ENCODE measurements at regions not wholly inside any gene's neighbourhood (a gene's known extent, or its start where the extent isn't known, plus 50 kb on each side); places are given as distances from the start of the nearest gene placed in this dataset.

DNA sequence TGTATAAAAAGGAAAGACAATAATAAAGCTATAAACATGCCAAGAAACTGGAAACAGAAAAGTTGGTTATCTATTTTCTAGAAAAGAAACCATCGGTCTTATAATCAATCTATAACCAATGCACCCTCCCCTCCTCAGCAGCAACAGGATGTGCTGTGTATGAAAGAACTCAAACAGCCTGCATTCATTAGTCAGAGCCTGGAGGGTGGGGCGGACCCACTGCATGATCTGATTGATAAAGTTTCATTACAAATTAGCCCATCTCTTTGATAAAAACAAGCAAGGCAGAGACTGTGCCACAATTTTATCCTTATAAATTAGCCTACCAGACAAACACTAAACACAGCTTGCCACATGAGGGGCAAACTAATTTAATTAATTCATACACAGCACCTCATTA is 448.1 kb downstream of the BCAT1 start:
- TF ChIP-seq, protein P1, sequence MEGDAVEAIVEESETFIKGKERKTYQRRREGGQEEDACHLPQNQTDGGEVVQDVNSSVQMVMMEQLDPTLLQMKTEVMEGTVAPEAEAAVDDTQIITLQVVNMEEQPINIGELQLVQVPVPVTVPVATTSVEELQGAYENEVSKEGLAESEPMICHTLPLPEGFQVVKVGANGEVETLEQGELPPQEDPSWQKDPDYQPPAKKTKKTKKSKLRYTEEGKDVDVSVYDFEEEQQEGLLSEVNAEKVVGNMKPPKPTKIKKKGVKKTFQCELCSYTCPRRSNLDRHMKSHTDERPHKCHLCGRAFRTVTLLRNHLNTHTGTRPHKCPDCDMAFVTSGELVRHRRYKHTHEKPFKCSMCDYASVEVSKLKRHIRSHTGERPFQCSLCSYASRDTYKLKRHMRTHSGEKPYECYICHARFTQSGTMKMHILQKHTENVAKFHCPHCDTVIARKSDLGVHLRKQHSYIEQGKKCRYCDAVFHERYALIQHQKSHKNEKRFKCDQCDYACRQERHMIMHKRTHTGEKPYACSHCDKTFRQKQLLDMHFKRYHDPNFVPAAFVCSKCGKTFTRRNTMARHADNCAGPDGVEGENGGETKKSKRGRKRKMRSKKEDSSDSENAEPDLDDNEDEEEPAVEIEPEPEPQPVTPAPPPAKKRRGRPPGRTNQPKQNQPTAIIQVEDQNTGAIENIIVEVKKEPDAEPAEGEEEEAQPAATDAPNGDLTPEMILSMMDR (IDR thresholded peaks at IDR 0.05), result no peak
- no peak for TF ChIP-seq POLR2A (IDR thresholded peaks at IDR 0.05)
- no peak for TF ChIP-seq EP300 (IDR thresholded peaks at IDR 0.05)
